Loucy (cell line): ENCODE measurements at regions not wholly inside any gene's neighbourhood (a gene's known extent, or its start where the extent isn't known, plus 50 kb on each side); places are given as distances from the start of the nearest gene placed in this dataset.

Experiments used
- H2AFZ ChIP-seq: fragments of 200-600 bp; sonication (generic); 2 replicates; pipeline ENCODE4 v1.6.0; 2016; ENCODE audit warnings: antibody characterized with exemption, mild to moderate bottlenecking, low read length, moderate library complexity
- H3F3A ChIP-seq: fragments of 200-600 bp; 2 replicates; pipeline ENCODE4 v1.6.0; 2016; ENCODE audit warnings: antibody characterized with exemption, low read depth, mild to moderate bottlenecking
- H3K27me3 ChIP-seq: fragments of 200-600 bp; sonication (generic); 2 replicates; pipeline ENCODE4 v1.6.1; 2014; ENCODE audit warnings: low read length, mild to moderate bottlenecking; ENCODE audit not compliant: insufficient read depth, poor library complexity, severe bottlenecking
- H3K36me3 ChIP-seq: fragments of 200-600 bp; sonication (generic); 2 replicates; pipeline ENCODE4 v1.6.1; 2016; ENCODE audit warnings: low read length; ENCODE audit not compliant: insufficient read depth
- H3K4me1 ChIP-seq: fragments of 200-600 bp; sonication (generic); 2 replicates; pipeline ENCODE4 v1.5.1; 2014; ENCODE audit warnings: low read length, mild to moderate bottlenecking; ENCODE audit not compliant: insufficient read depth, poor library complexity, severe bottlenecking
- H3K4me2 ChIP-seq: fragments of 200-600 bp; sonication (generic); 2 replicates; pipeline ENCODE4 v1.6.0; 2014; ENCODE audit warnings: antibody characterized with exemption, low read length, low read depth, mild to moderate bottlenecking; ENCODE audit not compliant: poor library complexity, severe bottlenecking
- H3K4me3 ChIP-seq: fragments of 200-600 bp; sonication (generic); 2 replicates; pipeline ENCODE4 v1.5.1; 2014; ENCODE audit warnings: low read length, mild to moderate bottlenecking, mixed read lengths; ENCODE audit not compliant: poor library complexity, severe bottlenecking
- H3K79me2 ChIP-seq: fragments of 200-600 bp; sonication (generic); 2 replicates; pipeline ENCODE4 v1.6.1; 2014; ENCODE audit warnings: low read length; ENCODE audit not compliant: insufficient read depth
- H3K9ac ChIP-seq: fragments of 200-600 bp; sonication (generic); 2 replicates; pipeline ENCODE4 v1.6.0; 2014; ENCODE audit warnings: mild to moderate bottlenecking, low read depth, low read length, moderate library complexity; ENCODE audit not compliant: poor library complexity, severe bottlenecking
- H3K9me2 ChIP-seq: fragments of 200-600 bp; sonication (generic); replicated peaks from 2 replicates; pipeline ENCODE4 v1.6.1; 2016; ENCODE audit warnings: low read depth, low read length, mixed read lengths
- H3K9me3 ChIP-seq: fragments of 200-600 bp; sonication (generic); 2 replicates; pipeline ENCODE4 v1.6.1; 2014; ENCODE audit warnings: mild to moderate bottlenecking, antibody characterized with exemption, low read length, low read depth; ENCODE audit not compliant: insufficient read depth
- H4K20me1 ChIP-seq: fragments of 200-600 bp; sonication (generic); 2 replicates; pipeline ENCODE4 v1.6.0; 2014; ENCODE audit warnings: antibody characterized with exemption, low read length, mild to moderate bottlenecking; ENCODE audit not compliant: insufficient read depth, poor library complexity, severe bottlenecking
- CTCF ChIP-seq: fragments of 200-600 bp; sonication (generic); conservative IDR thresholded peaks from 2 replicates; pipeline ENCODE4 v1.5.1; 2014; ENCODE audit warnings: mild to moderate bottlenecking, antibody characterized with exemption, low read length
- EZH2phosphoT487 ChIP-seq: fragments of 200-600 bp; IDR thresholded peaks from 2 replicates; pipeline ENCODE4 v1.6.1; 2018; ENCODE audit warnings: antibody characterized with exemption, mild to moderate bottlenecking, moderate library complexity, borderline replicate concordance

GRCh38 chr2:19714926-19715325, 186.9 kb downstream of the TTC32 start:
- TF ChIP-seq EZH2phosphoT487: no peak
- no peak for TF ChIP-seq CTCF
- H2AFZ ChIP-seq: no peak overlapping the region
- H3K27me3 ChIP-seq: no peaks in the 10 kb centered on the region
- peaks cover 3% of the 10 kb centered on the region; the same call in 1 of the 2 replicates for H3K9me3 ChIP-seq
- no peaks in the 10 kb centered on the region for H3K9me2 ChIP-seq
- H3K4me3 ChIP-seq: no peak overlapping the region
- H3K4me1 ChIP-seq: no peaks in the 10 kb centered on the region
- H3K36me3 ChIP-seq: no peaks in the 10 kb centered on the region
- H3K9ac ChIP-seq: no peak overlapping the region
- no peaks in the 10 kb centered on the region for H3F3A ChIP-seq
- no peaks in the 10 kb centered on the region for H4K20me1 ChIP-seq
- no peaks in the 10 kb centered on the region for H3K79me2 ChIP-seq
- no peak overlapping the region for H3K4me2 ChIP-seq

- no peak overlapping the region for H3K4me2 ChIP-seq
- H2AFZ ChIP-seq: no peak overlapping the region
- H3K9me2 ChIP-seq: no peaks in the 10 kb centered on the region
- H3K9ac ChIP-seq: no peak overlapping the region
- no peak overlapping the region for H3K4me3 ChIP-seq
- no peaks in the 10 kb centered on the region for H3F3A ChIP-seq
- H3K9me3 ChIP-seq: peaks cover 3% of the 10 kb centered on the region; the same call in 1 of the 2 replicates
- no peaks in the 10 kb centered on the region for H3K79me2 ChIP-seq
- H3K27me3 ChIP-seq: no peaks in the 10 kb centered on the region
- no peaks in the 10 kb centered on the region for H4K20me1 ChIP-seq
- H3K36me3 ChIP-seq: no peaks in the 10 kb centered on the region
- H3K4me1 ChIP-seq: no peaks in the 10 kb centered on the region
- no peak for TF ChIP-seq CTCF
- no peak for TF ChIP-seq EZH2phosphoT487
These were observed 188.9 kb downstream of the TTC32 start for GRCh38 chr2:19712850-19713249.

GRCh38 chr2:19711470-19712372, 190.1 kb downstream of the TTC32 start:
- Histone ChIP-seq H4K20me1 (no peaks in the 10 kb centered on the region), H3K27me3 (no peaks in the 10 kb centered on the region), H3K9me3 (peaks cover 3% of the 10 kb centered on the region; the same call in 1 of the 2 replicates), H3K9me2 (no peaks in the 10 kb centered on the region), H3K4me2 (no peak overlapping the region), H2AFZ (no peak overlapping the region), H3K79me2 (no peaks in the 10 kb centered on the region), H3K4me3 (no peak overlapping the region), H3F3A (no peaks in the 10 kb centered on the region), H3K36me3 (no peaks in the 10 kb centered on the region), H3K4me1 (no peaks in the 10 kb centered on the region), H3K9ac (no peak overlapping the region)
- TF ChIP-seq EZH2phosphoT487 (no peak), CTCF (no peak)
